ENCODE measurements at regions not wholly inside any gene's neighbourhood (a gene's known extent, or its start where the extent isn't known, plus 50 kb on each side); places are given as distances from the start of the nearest gene placed in this dataset.

- Mint-ChIP-seq H3K36me3 (ENCODE audit: insufficient read depth, unreplicated experiment) (no peaks in the 10 kb centered on the region), H3K4me1 (ENCODE audit: insufficient read depth, unreplicated experiment) (no peaks in the 10 kb centered on the region), H3K4me3 (ENCODE audit: unreplicated experiment) (no peak overlapping the region), H3K27ac (ENCODE audit: low read depth, unreplicated experiment) (no peak overlapping the region), H3K9me3 (ENCODE audit: unreplicated experiment) (peaks cover 25% of the 10 kb centered on the region), H3K27me3 (ENCODE audit: insufficient read depth, unreplicated experiment) (no peaks in the 10 kb centered on the region)
- ChIA-PET CTCF (no interaction called here), POLR2A (interaction anchor here (0.7 kb wide), 1 partner anchor 732 kb away, joined by 3 read pairs; no protein-coding TSS in a partner anchor)
- intact Hi-C loops (cut with micrococcal nuclease) = no loop called here
- TF ChIP-seq CTCF (IDR thresholded peaks at IDR 0.05; ENCODE audit: unreplicated experiment) = no peak
- BruUV-seq (replicated peaks) = no TSS peak
- DNase-seq (ENCODE audit: unreplicated experiment) = no peak
These were observed 851.4 kb downstream of the GALR1 start for GRCh38 chr18:78101091-78101490.

GRCh38 chr18:78102135-78102534 is 852.5 kb downstream of the GALR1 start:
- no peak overlapping the region for H3K4me3 Mint-ChIP-seq (ENCODE audit: unreplicated experiment)
- intact Hi-C loops (cut with micrococcal nuclease) = no loop called here
- no peaks in the 10 kb centered on the region for H3K36me3 Mint-ChIP-seq (ENCODE audit: insufficient read depth, unreplicated experiment)
- no TSS peak for BruUV-seq (replicated peaks)
- H3K27ac Mint-ChIP-seq (ENCODE audit: low read depth, unreplicated experiment) = no peak overlapping the region
- POLR2A ChIA-PET = no interaction called here
- H3K9me3 Mint-ChIP-seq (ENCODE audit: unreplicated experiment) = peaks cover 22% of the 10 kb centered on the region
- no peaks in the 10 kb centered on the region for H3K4me1 Mint-ChIP-seq (ENCODE audit: insufficient read depth, unreplicated experiment)
- no peak for DNase-seq (ENCODE audit: unreplicated experiment)
- no peak for TF ChIP-seq CTCF (IDR thresholded peaks at IDR 0.05; ENCODE audit: unreplicated experiment)
- no peaks in the 10 kb centered on the region for H3K27me3 Mint-ChIP-seq (ENCODE audit: insufficient read depth, unreplicated experiment)
- CTCF ChIA-PET = no interaction called here

GRCh38 chr18:78105611-78106010 is 856.0 kb downstream of the GALR1 start:
- Mint-ChIP-seq H3K4me3 (ENCODE audit: unreplicated experiment) (no peak overlapping the region), H3K27ac (ENCODE audit: low read depth, unreplicated experiment) (no peak overlapping the region), H3K36me3 (ENCODE audit: insufficient read depth, unreplicated experiment) (no peaks in the 10 kb centered on the region), H3K4me1 (ENCODE audit: insufficient read depth, unreplicated experiment) (no peaks in the 10 kb centered on the region), H3K27me3 (ENCODE audit: insufficient read depth, unreplicated experiment) (no peaks in the 10 kb centered on the region), H3K9me3 (ENCODE audit: unreplicated experiment) (peaks cover 17% of the 10 kb centered on the region)
- TF ChIP-seq CTCF (IDR thresholded peaks at IDR 0.05; ENCODE audit: unreplicated experiment) = no peak
- DNase-seq (ENCODE audit: unreplicated experiment) = no peak
- ChIA-PET POLR2A (no interaction called here), CTCF (interaction anchor here (0.7 kb wide), 1 partner anchor 43 kb away, joined by 3 read pairs; no protein-coding TSS in a partner anchor)
- BruUV-seq (replicated peaks) = no TSS peak
- intact Hi-C loops (cut with micrococcal nuclease) = no loop called here

GRCh38 chr18:78106946-78107345 is 857.3 kb downstream of the GALR1 start:
- no TSS peak for BruUV-seq (replicated peaks)
- Mint-ChIP-seq H3K9me3 (ENCODE audit: unreplicated experiment) (peaks cover 17% of the 10 kb centered on the region), H3K4me3 (ENCODE audit: unreplicated experiment) (no peak overlapping the region), H3K36me3 (ENCODE audit: insufficient read depth, unreplicated experiment) (no peaks in the 10 kb centered on the region), H3K27me3 (ENCODE audit: insufficient read depth, unreplicated experiment) (no peaks in the 10 kb centered on the region), H3K27ac (ENCODE audit: low read depth, unreplicated experiment) (no peak overlapping the region), H3K4me1 (ENCODE audit: insufficient read depth, unreplicated experiment) (no peaks in the 10 kb centered on the region)
- DNase-seq (ENCODE audit: unreplicated experiment) = no peak
- intact Hi-C loops (cut with micrococcal nuclease) = no loop called here
- POLR2A ChIA-PET = no interaction called here
- CTCF ChIA-PET = no interaction called here
- TF ChIP-seq CTCF (IDR thresholded peaks at IDR 0.05; ENCODE audit: unreplicated experiment) = no peak

Data from MCF 10A (cell line).